ENCODE measurements at regions not wholly inside any gene's neighbourhood (a gene's known extent, or its start where the extent isn't known, plus 50 kb on each side); places are given as distances from the start of the nearest gene placed in this dataset.

DNA sequence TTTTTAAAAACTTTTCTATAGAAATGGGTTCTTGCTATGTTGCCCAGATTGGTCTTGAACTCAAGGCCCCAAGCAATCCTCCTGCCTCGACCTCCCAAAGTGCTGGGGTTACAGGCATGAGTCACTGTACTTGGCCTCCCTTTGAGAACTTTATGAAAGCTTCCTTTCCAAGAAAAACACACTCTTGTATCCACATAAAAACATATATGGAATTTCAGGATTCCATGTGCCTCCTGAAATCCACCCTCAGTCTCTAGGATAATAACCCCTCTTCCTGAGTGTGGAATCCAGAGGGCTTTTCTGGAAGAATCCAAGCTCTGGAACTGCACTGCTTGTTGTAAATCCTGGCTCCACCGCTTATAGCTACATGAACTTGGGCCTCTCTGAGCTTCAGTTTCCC, 53.2 kb upstream of the MRTFB start:
- TF ChIP-seq, protein P1, sequence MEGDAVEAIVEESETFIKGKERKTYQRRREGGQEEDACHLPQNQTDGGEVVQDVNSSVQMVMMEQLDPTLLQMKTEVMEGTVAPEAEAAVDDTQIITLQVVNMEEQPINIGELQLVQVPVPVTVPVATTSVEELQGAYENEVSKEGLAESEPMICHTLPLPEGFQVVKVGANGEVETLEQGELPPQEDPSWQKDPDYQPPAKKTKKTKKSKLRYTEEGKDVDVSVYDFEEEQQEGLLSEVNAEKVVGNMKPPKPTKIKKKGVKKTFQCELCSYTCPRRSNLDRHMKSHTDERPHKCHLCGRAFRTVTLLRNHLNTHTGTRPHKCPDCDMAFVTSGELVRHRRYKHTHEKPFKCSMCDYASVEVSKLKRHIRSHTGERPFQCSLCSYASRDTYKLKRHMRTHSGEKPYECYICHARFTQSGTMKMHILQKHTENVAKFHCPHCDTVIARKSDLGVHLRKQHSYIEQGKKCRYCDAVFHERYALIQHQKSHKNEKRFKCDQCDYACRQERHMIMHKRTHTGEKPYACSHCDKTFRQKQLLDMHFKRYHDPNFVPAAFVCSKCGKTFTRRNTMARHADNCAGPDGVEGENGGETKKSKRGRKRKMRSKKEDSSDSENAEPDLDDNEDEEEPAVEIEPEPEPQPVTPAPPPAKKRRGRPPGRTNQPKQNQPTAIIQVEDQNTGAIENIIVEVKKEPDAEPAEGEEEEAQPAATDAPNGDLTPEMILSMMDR (IDR thresholded peaks at IDR 0.05): no peak
- TF ChIP-seq POLR2A (IDR thresholded peaks at IDR 0.05): no peak
